HCT116 (cell line): ENCODE measurements at regions not wholly inside any gene's neighbourhood (a gene's known extent, or its start where the extent isn't known, plus 50 kb on each side); places are given as distances from the start of the nearest gene placed in this dataset.

Experiments used
- ATAC-seq: fragments of 200-7000 bp; cut with Tn5 transposase; 2 replicates; pipeline ENCODE4 v1.9.1; 2020; ENCODE audit warnings: mild to moderate bottlenecking, moderate library complexity
- BruUV-seq: library from RNA; stranded (reverse); fragments of 400-500 nt; replicated peaks from 2 replicates; lab custom pipeline; 2021; lab: Mats Ljungman, UMichigan
- CTCF ChIA-PET: fragments of 300-600 bp; sonication (Branson Sonifier 250); formaldehyde crosslinking; loops from one replicate; lab custom pipeline; 2021; ENCODE audit warnings: antibody characterized with exemption; lab: Charles Lee
- POLR2A ChIA-PET: fragments of 300-600, 350-600 bp; sonication (Branson Sonifier 250); formaldehyde crosslinking; loops from one replicate; lab custom pipeline; 2021; ENCODE audit warnings: antibody characterized with exemption; lab: Charles Lee
- RAD21 ChIA-PET, 2 experiments: fragments of 300-600 bp; sonication (Branson Sonifier 250); formaldehyde crosslinking; loops; one replicate each; lab custom pipeline; 2023; ENCODE audit warnings: low total read pairs in 2 of 2; ENCODE audit not compliant: uncharacterized antibody in 2 of 2, unreplicated experiment in 2 of 2, low non-redundant PET in 1 of 2; lab: Charles Lee
- DNase-seq: peaks from one replicate; pipeline ENCODE4 v3.0.0-alpha.2; 2010; ENCODE audit warnings: low read depth, low spot score
- H2AFZ ChIP-seq: fragments of 200-600 bp; shearing (Covaris generic), sonication (generic); 2 replicates; pipeline ENCODE4 v1.6.1; 2017; ENCODE audit warnings: low read depth, mixed run types, mixed read lengths, antibody characterized with exemption, low read length; ENCODE audit not compliant: poor library complexity, severe bottlenecking
- H3K27ac ChIP-seq: 2 replicates; pipeline ENCODE4 v1.5.1; 2012; ENCODE audit warnings: low read depth, low read length
- H3K27me3 ChIP-seq: fragments of 200-600 bp; sonication (generic); 2 replicates; pipeline ENCODE4 v1.6.1; 2016; ENCODE audit warnings: mixed run types, low read length, mixed read lengths; ENCODE audit not compliant: insufficient read depth
- H3K36me3 ChIP-seq, 2 experiments: fragments of 200-500 bp in 1 of 2; fragments of 200-600 bp in 1 of 2; sonication (Bioruptor generic) in 1 of 2; sonication (generic) in 1 of 2; 2 replicates each; pipeline versions ENCODE4 v1.5.1 to v1.6.1; 2014 to 2016; ENCODE audit warnings: low read length in 2 of 2, inconsistent platforms in 1 of 2, mixed read lengths in 1 of 2, mixed run types in 1 of 2; ENCODE audit not compliant: insufficient read depth in 2 of 2, control insufficient read depth in 1 of 2
- H3K4me1 ChIP-seq, 2 experiments: fragments of 200-600 bp in 1 of 2; sonication (generic) in 1 of 2; 2 replicates each; pipeline versions ENCODE4 v1.5.1 to v1.6.1; 2012 to 2017; ENCODE audit warnings: low read length in 2 of 2, inconsistent platforms in 1 of 2, mild to moderate bottlenecking in 1 of 2, mixed read lengths in 1 of 2, mixed run types in 1 of 2, moderate library complexity in 1 of 2; ENCODE audit not compliant: insufficient read depth in 2 of 2, control insufficient read depth in 1 of 2
- H3K4me2 ChIP-seq: fragments of 200-600 bp; sonication (generic); 2 replicates; pipeline ENCODE4 v1.6.1; 2017; ENCODE audit warnings: mixed run types, low read length, mixed read lengths
- H3K4me3 ChIP-seq, 2 experiments: fragments of 200-600 bp in 1 of 2; sonication (generic) in 1 of 2; replicated peaks in 1 of 2; 2 replicates each; pipeline ENCODE4 v1.5.1; 2011 to 2016; ENCODE audit warnings: low read length in 2 of 2, control low read depth in 1 of 2, low read depth in 1 of 2, mild to moderate bottlenecking in 1 of 2, mixed read lengths in 1 of 2, mixed run types in 1 of 2
- H3K79me2 ChIP-seq: fragments of 200-600 bp; sonication (generic); 2 replicates; pipeline ENCODE4 v1.6.1; 2017; ENCODE audit warnings: mild to moderate bottlenecking, mixed run types, low read length, moderate library complexity, mixed read lengths; ENCODE audit not compliant: insufficient read depth
- H3K9ac ChIP-seq: fragments of 200-600 bp; sonication (generic); 2 replicates; pipeline ENCODE4 v1.6.1; 2016; ENCODE audit warnings: low read length, mixed read lengths
- H3K9me2 ChIP-seq: fragments of 200-600 bp; sonication (generic), shearing (Covaris generic); 2 replicates; pipeline ENCODE4 v1.6.1; 2017; ENCODE audit warnings: mixed run types, mild to moderate bottlenecking, moderate library complexity; ENCODE audit not compliant: insufficient read depth
- H3K9me3 ChIP-seq, 2 experiments: fragments of 200-500 bp in 1 of 2; fragments of 200-600 bp in 1 of 2; sonication (Bioruptor generic) in 1 of 2; sonication (generic) in 1 of 2; 2 replicates each; pipeline ENCODE4 v1.6.1; 2014 to 2017; ENCODE audit warnings: low read length in 2 of 2, mixed read lengths in 2 of 2, inconsistent platforms in 1 of 2, low read depth in 1 of 2, mild to moderate bottlenecking in 1 of 2, mixed run types in 1 of 2, moderate library complexity in 1 of 2; ENCODE audit not compliant: control insufficient read depth in 1 of 2, insufficient read depth in 1 of 2
- H4K20me1 ChIP-seq: fragments of 200-600 bp; sonication (generic), shearing (Covaris generic); 2 replicates; pipeline ENCODE4 v1.6.1; 2017; ENCODE audit warnings: mixed run types, mild to moderate bottlenecking, moderate library complexity; ENCODE audit not compliant: insufficient read depth
- ATF3 ChIP-seq: IDR thresholded peaks from 2 replicates; pipeline ENCODE4 v1.6.1; 2012
- CBX3 ChIP-seq: IDR thresholded peaks from 2 replicates; pipeline ENCODE4 v1.6.1; 2012; ENCODE audit warnings: low read depth
- CEBPB ChIP-seq: IDR thresholded peaks from 2 replicates; pipeline ENCODE4 v1.6.1; 2012; ENCODE audit warnings: low read depth
- CTCF ChIP-seq, 3 experiments: fragments of 200-600 bp in 1 of 3; sonication (generic) in 1 of 3; IDR thresholded peaks in 2 of 3; conservative IDR thresholded peaks in 1 of 3; 2 replicates each; pipeline ENCODE4 v1.5.1; 2012 to 2017; ENCODE audit warnings: low read depth in 2 of 3, low read length in 2 of 3, antibody characterized with exemption in 1 of 3, borderline replicate concordance in 1 of 3, control low read depth in 1 of 3, mild to moderate bottlenecking in 1 of 3, mixed read lengths in 1 of 3, mixed run types in 1 of 3, moderate library complexity in 1 of 3; ENCODE audit not compliant: insufficient read depth in 1 of 3
- EGR1 ChIP-seq: IDR thresholded peaks from 2 replicates; pipeline ENCODE4 v1.6.1; 2012; ENCODE audit warnings: low read depth
- ELF1 ChIP-seq: IDR thresholded peaks from 2 replicates; pipeline ENCODE4 v1.6.1; 2012; ENCODE audit warnings: low read depth, borderline replicate concordance
- EZH2 ChIP-seq: fragments of 200-600 bp; sonication (generic); IDR thresholded peaks from 2 replicates; pipeline ENCODE4 v1.6.1; 2017; ENCODE audit warnings: antibody characterized with exemption, mixed run types
- FOSL1 ChIP-seq: IDR thresholded peaks from 2 replicates; pipeline ENCODE4 v1.6.1; 2012; ENCODE audit warnings: low read depth
- JUND ChIP-seq: IDR thresholded peaks from 2 replicates; pipeline ENCODE4 v1.6.1; 2012
- POLR2A ChIP-seq: IDR thresholded peaks from 2 replicates; pipeline ENCODE4 v1.7.0; 2011; ENCODE audit warnings: borderline replicate concordance; ENCODE audit not compliant: insufficient read depth, insufficient read length; ENCODE audit errors: extremely low read depth
- POLR2AphosphoS5 ChIP-seq: IDR thresholded peaks from 2 replicates; pipeline ENCODE4 v1.6.1; 2011; ENCODE audit warnings: mild to moderate bottlenecking, low read depth, low read length, moderate library complexity
- RAD21 ChIP-seq: IDR thresholded peaks from 2 replicates; pipeline ENCODE4 v1.6.1; 2012; ENCODE audit warnings: low read depth, mild to moderate bottlenecking
- REST ChIP-seq: IDR thresholded peaks from 2 replicates; pipeline ENCODE4 v1.6.1; 2012; ENCODE audit warnings: low read depth
- SIN3A ChIP-seq: IDR thresholded peaks from 2 replicates; pipeline ENCODE4 v1.6.1; 2012; ENCODE audit warnings: low read depth
- SP1 ChIP-seq: IDR thresholded peaks from 2 replicates; pipeline ENCODE4 v1.6.1; 2012; ENCODE audit warnings: low read depth
- TCF7L2 ChIP-seq: IDR thresholded peaks from 2 replicates; pipeline ENCODE4 v1.7.0; 2011; ENCODE audit warnings: borderline replicate concordance, inconsistent platforms; ENCODE audit not compliant: insufficient read depth, insufficient read length; ENCODE audit errors: extremely low read depth
- YY1 ChIP-seq: IDR thresholded peaks from 2 replicates; pipeline ENCODE4 v1.6.1; 2011; ENCODE audit warnings: low read length, low read depth, moderate library complexity, mild to moderate bottlenecking; ENCODE audit not compliant: insufficient replicate concordance; ENCODE audit errors: extremely low read depth
- ZBTB33 ChIP-seq: IDR thresholded peaks from 2 replicates; pipeline ENCODE4 v1.6.1; 2011; ENCODE audit warnings: mild to moderate bottlenecking, low read length, moderate library complexity; ENCODE audit not compliant: insufficient replicate concordance; ENCODE audit errors: extremely low read depth
- ZFX ChIP-seq: fragments of 450-650 bp; IDR thresholded peaks from 2 replicates; pipeline ENCODE4 v1.6.1; 2017
- ZNF274 ChIP-seq: fragments of 200-500 bp; sonication (Bioruptor generic); IDR thresholded peaks from 2 replicates; pipeline ENCODE4 v1.6.1; 2014; ENCODE audit warnings: mild to moderate bottlenecking, low read depth, low read length, inconsistent platforms
- intact Hi-C: fragments of 100-400 bp; cut with micrococcal nuclease; formaldehyde crosslinking; loops from 2 replicates; pipeline ENCODE4 v1.10.0; 2022

- TF ChIP-seq RAD21 (no peak), EZH2 (no peak)
Measured at GRCh38 chr14:87815121-87815520, 177.9 kb downstream of the GALC start (continued).

- ChIA-PET POLR2A (no interaction called here), CTCF (no interaction called here)
- no peak for ATAC-seq
Measured at GRCh38 chr14:87813686-87814085, 179.3 kb downstream of the GALC start.

More at GRCh38 chr14:87813686-87814085, 179.3 kb downstream of the GALC start:
- Histone ChIP-seq H3K4me3 (no peak overlapping the region), H3K4me1 (no peaks in the 10 kb centered on the region), H3K9me2 (no peaks in the 10 kb centered on the region), H3K79me2 (no peaks in the 10 kb centered on the region), H3K36me3 (no peaks in the 10 kb centered on the region), H4K20me1 (no peaks in the 10 kb centered on the region), H3K27ac (no peak overlapping the region), H3K9me3 (peaks cover 4 to 10% of the 10 kb centered on the region in 2 experiments; a peak in 3 of 4 replicates), H2AFZ (no peak overlapping the region), H3K4me2 (no peak overlapping the region), H3K27me3 (no peaks in the 10 kb centered on the region), H3K9ac (no peak overlapping the region)
- RAD21 ChIA-PET, result no interaction called here
- DNase-seq, result no peak
- TF ChIP-seq ATF3 (no peak), SIN3A (no peak), CBX3 (no peak), EGR1 (no peak), YY1 (no peak), CTCF (IDR thresholded peaks at IDR 0.05 in 2 of 3, conservative IDR thresholded peaks at IDR 0.05 in 1 of 3; ENCODE audit: borderline replicate concordance in 1 of 3, insufficient read depth in 1 of 3, low read depth in 2 of 3, low read length in 2 of 3) (no peak), ZNF274 (no peak), FOSL1 (no peak), RAD21 (no peak), POLR2A (no peak), REST (no peak), SP1 (no peak), ZFX (no peak), POLR2AphosphoS5 (no peak), TCF7L2 (no peak), ELF1 (no peak), EZH2 (no peak), ZBTB33 (no peak), CEBPB (no peak), JUND (no peak)
- intact Hi-C loops, result no loop called here
- no TSS peak for BruUV-seq
